ENCODE measurements at regions not wholly inside any gene's neighbourhood (a gene's known extent, or its start where the extent isn't known, plus 50 kb on each side); places are given as distances from the start of the nearest gene placed in this dataset.
"Not testable (repeated sequence)": the region's sequence is repeated elsewhere in the genome, so short reads cannot be mapped to it uniquely, and the experiment has no call there.

- DNase-seq = no peak
Observed at GRCh38 chr6:1445650-1446330, 56.4 kb downstream of the FOXF2 start.

GRCh38 chr6:1449896-1450295, 60.5 kb downstream of the FOXF2 start:
- DNase-seq = no peak

GRCh38 chr6:1453024-1453423, 63.6 kb downstream of the FOXF2 start:
- no peak for DNase-seq

GRCh38 chr6:1456816-1457215, 67.4 kb downstream of the FOXF2 start:
- not testable (repeated sequence) for DNase-seq

GRCh38 chr6:1461207-1461606, 71.8 kb downstream of the FOXF2 start:
- no peak for DNase-seq

GRCh38 chr6:1461736-1462135, 72.4 kb downstream of the FOXF2 start:
- DNase-seq = no peak

- no peak for DNase-seq
Observed at GRCh38 chr6:1463275-1463674, 73.9 kb downstream of the FOXF2 start.

- DNase-seq = no peak
Observed at GRCh38 chr6:1463751-1464426, 74.5 kb downstream of the FOXF2 start.

GRCh38 chr6:1464781-1465370, 75.5 kb downstream of the FOXF2 start:
- no peak for DNase-seq

- no peak for DNase-seq
Observed at GRCh38 chr6:1468126-1468525, 78.8 kb downstream of the FOXF2 start.

- no peak for DNase-seq
Observed at GRCh38 chr6:1470040-1470439, 80.7 kb downstream of the FOXF2 start.

GRCh38 chr6:1472643-1473042, 83.3 kb downstream of the FOXF2 start:
- DNase-seq = no peak

- no peak for DNase-seq
Observed at GRCh38 chr6:1473166-1473565, 83.8 kb downstream of the FOXF2 start.

- no peak for DNase-seq
Observed at GRCh38 chr6:1473598-1473997, 84.2 kb downstream of the FOXF2 start.

- no peak for DNase-seq
Observed at GRCh38 chr6:1474205-1474604, 84.8 kb downstream of the FOXF2 start.

- DNase-seq = no peak
Observed at GRCh38 chr6:1475174-1475573, 85.8 kb downstream of the FOXF2 start.

GRCh38 chr6:1477432-1478090, 88.2 kb downstream of the FOXF2 start:
- DNase-seq = no peak

GRCh38 chr6:1478163-1478826, 88.9 kb downstream of the FOXF2 start:
- DNase-seq = not testable (repeated sequence)

GRCh38 chr6:1479095-1479494, 89.7 kb downstream of the FOXF2 start:
- no peak for DNase-seq

- DNase-seq = no peak
Observed at GRCh38 chr6:1479601-1480221, 90.3 kb downstream of the FOXF2 start.

GRCh38 chr6:1481286-1481685, 91.9 kb downstream of the FOXF2 start:
- no peak for DNase-seq

- no peak for DNase-seq
Observed at GRCh38 chr6:1482381-1483166, 93.2 kb downstream of the FOXF2 start.

Data from activated CD4-positive, alpha-beta T cell treated with anti-CD3 and anti-CD28 coated beads, Interleukin-2, amount 50 U/mL, for 1 hour (primary cell).